NOMO-1 (cell line): ENCODE measurements at regions not wholly inside any gene's neighbourhood (a gene's known extent, or its start where the extent isn't known, plus 50 kb on each side); places are given as distances from the start of the nearest gene placed in this dataset.

Experiments used
- DNase-seq, 2 experiments: peaks; one replicate each; lab custom pipeline; 2025; ENCODE audit not compliant: unreplicated experiment in 2 of 2; lab: John Stamatoyannopoulos, UW

DNA sequence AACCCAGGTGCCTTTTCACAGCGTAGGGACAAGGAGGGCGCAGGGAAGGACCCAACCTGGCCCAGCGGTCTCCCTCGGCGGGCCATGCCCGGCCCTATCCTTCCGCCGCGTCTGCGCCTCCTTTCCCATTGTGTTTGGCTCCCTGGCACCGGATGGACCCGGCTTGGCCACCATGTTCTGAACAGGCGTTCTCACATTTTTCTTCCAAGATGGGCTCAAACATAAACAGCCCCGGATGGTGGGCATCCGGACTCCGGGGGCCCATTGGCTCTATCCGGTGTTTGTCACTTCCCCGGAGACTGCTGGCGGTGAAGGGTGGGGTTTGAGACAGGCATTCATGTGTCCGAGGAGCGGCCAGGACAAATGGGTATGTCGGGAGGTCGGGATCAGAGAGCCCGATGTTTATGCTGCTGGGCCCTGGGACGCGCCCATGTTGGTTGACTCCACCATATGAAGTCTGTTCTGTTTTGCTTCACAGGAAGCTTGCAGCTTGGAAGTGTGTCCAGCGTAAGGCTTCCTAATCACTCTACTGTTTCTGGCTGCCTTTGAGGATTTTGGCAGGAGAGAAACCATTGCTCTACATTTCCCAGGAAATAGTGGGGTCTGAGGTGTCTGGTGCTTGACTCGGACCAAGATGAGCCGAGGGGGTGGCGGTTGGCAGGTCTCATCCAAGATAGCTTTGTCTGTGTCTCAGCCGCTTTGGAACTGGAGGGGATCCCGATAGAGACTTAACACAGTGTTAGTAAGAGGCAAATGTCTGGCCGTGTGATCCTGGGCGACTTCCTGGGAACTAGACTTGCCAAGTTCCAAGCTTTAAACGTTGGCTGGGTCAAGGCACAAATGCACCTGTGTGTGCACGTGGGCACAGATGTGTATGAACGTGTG lies 188.3 kb downstream of the IRF8 start:
- no peak for DNase-seq

DNA sequence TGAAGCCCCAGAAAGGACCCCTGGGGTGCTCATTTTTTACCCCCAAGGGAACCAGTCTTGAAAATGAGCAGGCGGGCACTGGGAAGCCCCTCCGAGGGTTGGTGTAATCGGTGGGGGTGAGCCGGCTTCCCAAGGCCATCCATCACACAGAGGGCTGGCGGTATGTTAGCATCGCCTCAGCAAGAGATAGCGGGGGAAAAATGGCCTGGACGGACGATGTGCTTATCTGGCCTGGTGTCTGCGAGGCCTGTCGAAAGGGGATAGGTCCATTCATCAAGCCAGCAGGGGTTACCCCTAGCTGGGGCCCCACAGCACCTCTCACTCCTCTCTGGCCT lies 188.9 kb downstream of the IRF8 start:
- DNase-seq = no peak

DNA sequence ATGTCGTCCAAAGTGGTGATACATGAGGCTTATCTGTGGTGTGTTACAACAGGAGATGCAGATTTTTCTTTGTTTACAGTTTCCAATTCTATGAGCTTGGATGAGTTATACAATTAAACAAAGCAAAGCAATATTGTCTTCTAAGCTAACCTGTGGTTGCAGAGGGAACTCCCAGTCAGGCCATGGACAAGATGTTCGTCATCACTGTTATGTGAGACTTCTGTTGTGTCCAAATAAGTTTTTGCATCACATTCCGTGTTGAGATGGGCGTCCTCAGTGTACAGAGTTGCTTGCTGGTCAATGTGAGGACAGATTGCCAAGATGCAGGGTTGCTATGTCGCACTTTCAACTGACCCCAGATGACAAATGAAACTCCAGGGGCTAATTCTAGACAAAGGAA lies 189.3 kb downstream of the IRF8 start:
- DNase-seq = no peak

DNA sequence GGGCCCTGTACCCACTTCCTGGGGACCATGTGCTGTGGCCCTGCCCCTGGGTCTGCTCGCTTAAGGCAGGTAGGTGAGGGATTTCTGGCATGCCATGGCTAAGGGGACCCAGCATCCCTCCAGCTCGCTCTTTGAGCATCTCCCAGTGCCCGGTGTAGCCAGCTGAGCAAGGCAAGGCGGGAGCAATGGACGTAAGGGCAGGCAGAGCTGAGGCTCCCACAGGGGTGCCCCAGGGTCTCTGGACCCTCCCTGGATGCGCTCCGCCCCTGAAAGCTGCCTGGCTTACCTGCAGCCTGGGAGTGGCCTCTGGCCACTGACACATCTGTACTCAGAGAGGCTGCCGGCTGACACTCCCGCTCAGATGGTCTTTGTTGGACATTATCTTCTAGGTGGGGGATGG lies 189.9 kb downstream of the IRF8 start:
- no peak for DNase-seq

DNA sequence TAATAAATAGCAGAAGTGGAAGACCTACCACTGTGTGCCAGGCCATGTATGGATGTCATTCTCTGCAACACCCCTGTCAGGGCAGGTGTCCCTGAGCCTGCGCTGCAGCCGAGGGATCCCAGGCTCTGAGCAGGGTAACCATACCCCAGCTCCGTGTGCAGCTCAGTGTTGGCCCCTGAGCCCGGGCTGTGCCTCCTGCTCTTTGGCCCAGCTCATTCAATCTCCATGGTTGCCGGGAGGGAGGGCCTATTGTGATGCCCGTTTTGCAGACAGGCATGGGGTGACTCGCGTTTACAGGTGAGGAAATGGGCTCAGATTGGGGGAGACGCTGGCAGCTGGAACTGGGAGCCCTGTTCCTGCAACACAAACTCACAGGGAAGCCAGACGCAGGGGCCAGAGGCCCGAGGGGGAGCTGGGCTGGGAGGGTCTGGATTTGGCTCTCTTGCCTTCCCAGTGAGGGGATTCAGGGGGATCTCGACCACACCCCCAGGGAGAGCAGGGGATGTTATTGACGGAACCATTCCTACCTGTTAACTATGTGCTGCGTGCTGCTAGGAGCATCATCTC lies 190.5 kb downstream of the IRF8 start:
- no peak for DNase-seq

DNA sequence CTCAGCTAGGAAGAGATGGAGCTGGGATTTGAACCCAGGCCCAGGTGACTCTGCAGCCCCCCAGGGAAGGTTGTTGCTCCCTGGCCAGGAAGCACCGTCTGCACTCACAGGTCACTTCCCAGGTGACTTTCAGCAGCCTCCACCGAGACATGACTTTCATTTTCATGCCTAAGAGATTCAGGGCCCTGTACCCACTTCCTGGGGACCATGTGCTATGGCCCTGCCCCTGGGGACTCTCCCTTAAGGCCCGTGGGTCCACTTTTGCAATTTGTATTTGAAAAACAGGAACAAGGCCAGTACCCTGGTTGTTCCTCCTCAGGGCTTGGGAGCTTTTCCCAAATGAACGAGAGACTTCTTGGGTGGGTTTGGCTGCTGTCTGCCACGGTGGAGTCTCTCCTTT lies 191.0 kb downstream of the IRF8 start:
- DNase-seq = peak in 1 of 2 experiments; percentile 11

DNA sequence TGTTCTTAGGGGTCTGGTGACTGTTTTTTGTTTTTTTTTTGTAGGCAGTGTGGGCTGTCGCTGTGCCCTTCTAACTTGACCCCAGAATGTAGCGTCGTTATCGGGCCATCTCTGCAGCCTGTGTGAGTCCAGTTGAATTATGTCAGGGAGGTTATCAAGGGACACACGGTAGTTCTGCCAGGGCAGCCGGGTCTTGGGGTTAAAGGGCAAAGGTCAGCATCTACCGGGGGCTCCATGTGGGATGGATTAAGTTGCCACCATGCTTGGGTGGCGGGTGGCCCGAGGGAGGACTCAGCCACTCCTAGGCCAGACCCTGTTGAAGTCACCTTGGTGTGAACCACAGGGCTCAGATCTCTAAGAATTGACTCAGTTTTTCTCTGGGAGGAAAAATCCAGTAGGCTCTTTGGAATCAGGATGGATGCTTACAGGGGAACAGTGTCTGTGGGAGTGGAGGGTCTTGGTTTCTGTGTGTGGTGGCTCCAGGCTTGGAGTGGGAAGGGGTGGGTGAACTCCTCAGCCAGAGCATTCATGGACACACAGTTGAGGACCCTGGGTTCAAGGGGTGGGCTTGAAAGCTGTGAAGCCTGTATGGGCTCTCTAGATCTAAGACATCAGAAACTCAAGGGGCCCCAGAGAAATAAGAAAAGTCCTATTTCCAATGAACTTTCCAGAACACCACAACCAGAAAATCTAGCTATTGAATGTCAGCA lies 191.7 kb downstream of the IRF8 start:
- no peak for DNase-seq

DNA sequence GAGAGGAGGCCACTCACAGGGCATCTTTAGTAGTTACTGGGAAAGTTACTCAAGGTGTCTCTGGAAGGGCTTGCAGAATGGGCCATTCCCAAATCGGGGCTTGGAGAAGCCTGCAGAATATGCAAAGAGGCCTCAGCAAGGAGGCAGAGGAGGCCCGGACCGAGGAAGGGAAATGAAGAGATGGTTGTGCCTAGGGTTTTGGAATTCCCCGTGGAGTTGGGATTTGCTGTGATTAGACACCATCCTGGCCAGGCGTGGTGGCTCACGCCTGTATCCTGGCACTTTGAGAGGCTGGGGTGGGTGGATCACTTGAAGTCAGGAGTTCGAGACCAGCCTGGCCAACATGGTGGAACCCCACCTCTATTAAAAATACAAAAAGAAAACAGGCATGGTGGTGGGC lies 193.0 kb downstream of the IRF8 start:
- DNase-seq = no peak

DNA sequence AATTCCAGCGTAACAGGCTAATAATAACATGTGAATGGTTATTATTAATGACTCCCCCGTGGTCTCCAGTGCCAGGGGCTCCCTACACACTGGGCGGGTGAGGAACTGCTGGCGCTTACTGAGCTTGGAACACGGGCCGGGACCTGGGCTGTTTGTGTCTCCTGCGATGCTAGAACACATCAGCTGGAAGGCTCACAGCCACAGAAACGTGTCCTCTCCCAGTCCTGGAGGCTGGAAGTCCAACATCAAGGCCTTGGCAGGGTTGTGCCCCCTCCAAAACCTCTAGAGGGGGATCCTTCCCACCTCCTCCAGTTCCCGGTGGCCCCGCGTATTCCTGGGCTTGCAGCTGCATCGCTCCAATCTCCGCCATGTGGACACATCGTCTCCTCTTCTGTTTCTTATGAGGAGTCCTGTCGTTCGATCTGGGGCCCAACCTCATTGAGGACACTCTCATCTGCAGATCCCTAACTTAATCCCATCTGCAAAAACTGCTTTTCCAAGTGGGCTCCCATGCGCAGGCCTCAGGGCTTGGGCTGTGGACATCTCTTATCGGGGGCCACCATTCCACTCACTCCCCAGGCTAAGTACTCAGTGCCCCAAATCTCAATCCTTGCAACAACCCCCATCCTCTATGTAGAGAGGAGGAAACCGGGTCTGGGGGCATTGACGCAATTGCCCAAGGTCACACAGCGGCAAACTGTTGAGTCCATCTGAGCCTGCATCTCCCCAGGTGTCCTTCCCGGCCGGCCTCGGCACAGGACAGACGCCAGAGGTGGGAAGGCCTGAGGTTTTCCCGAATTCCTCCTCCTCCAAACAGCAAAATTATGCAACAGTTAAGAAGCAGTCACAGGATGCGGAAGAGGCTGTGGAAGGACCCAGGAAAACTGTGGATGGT lies 193.9 kb downstream of the IRF8 start:
- DNase-seq = no peak

DNA sequence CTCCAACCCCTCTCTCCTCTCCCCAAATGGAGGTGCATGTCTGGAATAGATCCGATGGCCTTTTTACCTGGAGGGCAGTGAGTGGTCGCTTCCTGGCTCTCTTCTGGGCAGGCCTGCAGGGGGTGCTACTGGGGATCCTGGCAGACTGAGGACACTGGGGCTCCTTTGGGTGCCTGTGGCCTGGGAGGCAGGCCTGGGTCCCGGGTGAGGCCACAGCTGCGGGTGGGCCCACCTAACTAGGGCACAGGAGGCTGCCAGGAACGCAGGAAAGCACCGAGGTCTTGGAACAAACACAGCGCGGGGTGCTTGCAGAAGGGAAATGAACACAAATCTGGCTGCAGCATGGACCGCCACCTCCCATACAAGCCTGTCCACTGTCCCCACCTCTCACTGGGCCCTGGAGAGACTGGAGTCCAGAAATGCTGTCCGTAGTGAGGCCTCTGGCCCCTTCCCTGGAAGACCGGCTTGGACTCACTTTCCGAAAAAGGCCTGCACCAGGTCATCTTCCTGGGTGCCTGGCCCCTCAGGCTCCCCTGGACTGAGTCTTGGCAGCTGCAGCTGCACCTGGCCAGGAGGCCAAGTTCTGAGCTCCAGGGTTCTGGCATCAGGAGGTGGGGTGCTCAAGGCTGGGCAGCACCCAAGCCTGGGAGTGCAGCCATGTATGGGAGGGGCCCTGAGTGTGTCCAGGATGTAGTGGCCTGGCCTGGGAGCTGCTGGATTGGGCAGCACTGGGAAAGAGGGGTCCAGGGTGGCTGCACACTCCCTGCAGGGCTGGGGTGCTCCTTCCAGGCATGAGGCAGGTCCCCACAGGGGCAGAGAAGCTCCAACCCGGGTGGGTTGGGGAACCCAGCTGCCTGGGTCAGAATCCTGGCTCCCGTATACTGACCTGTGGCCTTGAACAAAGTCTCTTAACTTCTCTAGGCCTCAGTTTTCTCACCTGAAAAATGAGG lies 195.1 kb downstream of the IRF8 start:
- DNase-seq = no peak

DNA sequence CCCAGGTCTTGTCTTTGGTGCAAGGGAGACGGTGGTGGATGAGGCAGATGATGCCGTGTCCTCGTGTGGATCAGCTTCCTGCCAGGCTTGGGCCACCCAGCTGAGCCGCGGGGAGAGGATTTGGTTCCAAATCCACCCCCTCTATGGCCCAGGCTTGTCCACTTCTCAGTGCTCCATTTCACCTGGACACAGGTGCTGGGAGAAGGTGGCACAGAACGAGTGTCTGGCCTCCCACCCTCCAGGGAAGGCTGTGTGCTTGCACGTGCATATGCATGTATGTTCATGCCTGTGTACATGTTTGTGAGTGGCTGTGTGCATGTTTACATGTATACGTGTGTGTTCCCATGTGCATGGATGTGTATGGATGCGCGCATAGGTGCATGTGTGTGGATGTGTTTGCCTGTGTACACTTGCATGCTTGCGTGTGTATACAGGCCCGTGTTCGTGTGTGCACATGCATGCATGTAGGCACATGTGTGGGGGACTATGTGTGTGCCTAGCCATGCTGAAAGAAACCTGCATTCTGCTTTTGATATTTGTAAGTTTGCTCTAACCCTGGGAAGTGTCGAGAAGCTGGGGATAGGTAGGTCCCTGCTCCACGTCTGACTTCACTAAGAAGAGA lies 196.3 kb downstream of the IRF8 start:
- DNase-seq = no peak

DNA sequence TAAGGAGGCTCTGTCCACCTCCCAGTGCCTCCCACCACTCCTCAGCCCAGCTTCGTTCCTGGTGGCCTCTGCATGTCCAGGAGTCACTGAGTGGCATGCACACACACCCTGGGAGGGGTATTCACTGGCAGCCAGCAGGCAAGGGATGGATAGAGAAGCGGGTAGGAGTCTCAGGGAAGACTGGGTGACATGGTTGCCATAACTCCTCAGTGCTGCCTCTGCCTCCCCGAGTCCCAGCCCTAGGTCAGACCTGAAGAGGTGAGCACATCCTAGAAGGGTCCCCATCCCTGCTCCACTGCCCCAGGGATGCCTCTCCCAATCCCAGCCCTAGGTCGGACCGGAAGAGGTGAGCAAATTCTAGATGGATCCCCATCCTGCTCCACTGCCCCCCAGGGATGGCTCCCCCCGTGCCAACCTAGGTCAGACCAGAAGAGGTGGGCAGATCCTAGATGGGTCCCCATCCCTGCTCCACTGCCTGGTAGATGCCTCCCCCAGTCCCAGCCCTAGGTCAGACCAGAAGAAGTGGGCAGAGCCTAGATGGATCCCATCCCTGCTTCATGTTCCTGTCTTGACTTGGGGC lies 197.0 kb downstream of the IRF8 start:
- no peak for DNase-seq

DNA sequence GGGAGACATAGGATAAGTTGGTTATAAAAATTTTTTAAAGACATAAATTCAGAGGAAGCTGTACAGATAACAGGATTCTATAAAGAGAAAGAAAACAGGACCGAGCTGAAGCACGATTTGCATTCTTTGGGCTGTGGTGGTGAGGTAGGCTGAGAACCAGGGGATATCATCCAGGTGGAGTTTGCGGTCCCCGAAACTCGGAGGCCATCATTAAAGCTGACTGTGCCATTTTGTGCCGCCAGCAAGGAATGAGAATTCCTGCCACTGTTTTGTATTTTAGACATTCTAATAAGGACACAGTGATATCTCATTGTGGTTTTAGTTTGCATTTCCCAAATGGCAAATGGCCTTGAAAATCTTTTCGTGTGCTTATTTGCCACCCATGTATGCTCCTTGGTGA lies 197.9 kb downstream of the IRF8 start:
- DNase-seq = no peak

DNA sequence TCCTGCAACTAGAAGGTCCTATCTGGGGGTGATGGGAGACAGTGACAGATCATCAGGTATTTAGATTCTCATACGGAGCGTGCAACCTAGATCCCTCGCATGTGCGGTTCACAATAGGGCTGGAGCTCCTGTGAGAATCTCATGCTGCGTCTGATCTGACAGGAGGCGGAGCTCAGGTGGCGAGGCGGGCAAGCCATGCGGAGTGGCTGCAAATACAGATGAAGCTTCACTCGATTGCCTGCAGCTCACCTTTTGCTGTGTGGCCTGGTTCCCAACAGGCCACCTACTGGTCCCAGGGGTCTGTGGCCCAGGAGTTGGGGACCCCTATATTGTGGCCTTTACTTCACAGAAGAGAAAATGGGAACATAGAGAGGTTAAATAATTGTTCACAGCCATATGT lies 200.4 kb downstream of the IRF8 start:
- DNase-seq = no peak

DNA sequence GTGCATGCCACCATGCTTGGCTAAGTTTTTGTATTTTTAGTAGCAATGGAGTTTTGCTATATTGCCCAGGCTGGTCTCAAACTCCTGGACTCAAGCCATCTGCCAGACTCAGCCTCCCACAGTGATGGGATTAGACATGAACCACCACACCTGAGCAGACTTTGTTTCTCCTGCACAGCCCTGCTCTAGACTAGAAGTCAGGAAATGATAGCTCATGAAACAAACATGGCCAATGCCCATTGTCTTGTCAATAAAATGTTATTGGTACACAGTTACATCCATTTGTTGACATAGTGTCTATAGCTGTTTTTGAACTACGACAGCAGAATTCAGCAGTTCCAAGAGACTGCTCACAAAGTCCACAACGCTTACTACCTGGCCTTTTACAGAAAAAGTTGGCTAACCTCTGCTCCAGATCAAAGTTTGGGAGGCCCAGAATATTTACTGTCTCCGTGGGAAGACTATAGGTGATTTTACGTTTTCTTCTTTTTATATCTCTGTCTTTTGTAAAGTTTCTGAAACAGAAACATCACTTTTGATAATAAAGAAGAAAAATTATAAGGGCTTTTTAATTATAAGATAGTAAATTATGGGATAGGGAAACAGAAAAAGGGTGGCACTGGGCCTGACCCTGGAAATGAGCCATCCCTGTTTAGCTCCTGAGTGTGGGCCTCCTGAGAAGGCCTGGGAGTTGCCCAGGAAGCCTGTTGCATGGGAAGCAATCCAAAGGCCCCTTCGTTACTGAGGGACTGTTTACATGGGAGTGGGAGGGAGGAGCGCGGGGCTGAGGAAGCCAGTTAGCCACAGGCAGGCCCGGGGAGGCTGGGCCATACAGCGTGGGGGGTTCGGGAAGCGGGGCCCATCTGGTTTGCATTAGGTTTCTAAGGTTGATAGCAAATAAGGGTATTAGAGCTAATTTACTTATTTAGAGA lies 201.5 kb downstream of the IRF8 start:
- no peak for DNase-seq

DNA sequence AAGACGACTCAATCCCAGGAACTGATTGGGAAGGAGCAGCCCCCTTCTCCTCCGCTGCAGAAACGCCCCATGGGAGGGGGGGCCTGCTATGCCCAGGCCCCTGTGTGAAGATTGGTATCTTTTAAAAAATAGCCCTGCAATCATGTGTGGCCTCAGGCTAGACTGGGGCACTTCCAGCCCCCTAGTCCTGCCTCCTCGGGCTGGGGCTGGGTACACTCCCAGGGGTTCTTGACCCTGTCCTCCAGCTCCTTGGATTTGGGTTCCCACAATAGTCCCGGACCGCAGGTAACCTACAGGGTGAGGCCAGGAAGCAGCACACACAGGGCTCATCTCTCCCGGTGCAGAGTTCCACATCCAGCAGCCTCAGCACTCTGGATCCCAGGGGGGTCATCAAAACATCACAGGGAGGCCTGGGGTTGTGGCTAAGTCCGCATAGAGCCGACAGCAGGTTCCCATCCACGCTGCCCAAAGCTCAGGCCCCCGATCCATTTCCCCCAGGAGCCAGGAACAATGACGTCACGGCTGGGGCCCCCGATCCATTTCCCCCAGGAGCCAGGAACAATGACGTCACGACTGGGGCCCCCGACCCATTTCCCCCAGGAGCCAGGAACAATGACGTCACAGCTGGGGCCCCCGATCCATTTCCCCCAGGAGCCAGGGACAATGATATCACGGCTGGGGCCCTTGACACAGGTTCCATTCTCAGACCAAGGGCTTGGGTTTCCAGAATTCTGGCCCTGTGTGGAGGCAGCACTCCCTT lies 202.4 kb downstream of the IRF8 start:
- DNase-seq = no peak

DNA sequence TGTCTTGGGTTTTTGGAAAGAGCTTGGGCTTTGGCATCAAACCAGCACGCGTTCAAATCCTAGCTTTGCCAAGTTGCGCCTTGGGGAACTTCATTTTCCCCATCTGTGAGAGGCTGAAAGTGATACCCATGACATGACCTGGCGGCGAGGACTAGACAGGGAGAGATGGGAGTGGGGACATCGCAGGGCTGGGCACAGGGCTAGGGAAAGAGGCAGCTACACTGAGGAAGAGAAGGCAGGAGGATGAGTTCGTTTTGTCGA lies 202.9 kb downstream of the IRF8 start:
- DNase-seq = no peak

DNA sequence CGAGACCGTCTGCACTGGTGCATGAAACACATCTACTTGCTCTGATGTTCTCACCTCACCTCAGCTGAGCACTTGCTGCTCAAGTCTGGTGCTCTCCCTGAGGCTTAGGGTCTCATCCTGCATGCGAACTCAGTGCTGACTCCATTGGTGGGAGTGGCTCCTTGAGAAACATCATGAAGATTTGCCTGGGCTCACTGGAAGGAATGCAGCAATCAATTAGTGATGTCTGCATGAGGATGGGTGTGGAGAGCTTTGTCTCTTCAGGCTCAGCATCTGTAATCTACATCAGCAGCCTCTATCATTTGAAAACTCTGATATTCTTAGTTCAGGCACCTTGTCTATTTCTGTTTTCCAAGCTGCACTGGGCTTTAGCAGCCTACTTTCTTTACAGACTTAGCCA lies 204.4 kb downstream of the IRF8 start:
- no peak for DNase-seq
